HG02763 (cell line): ENCODE measurements at regions not wholly inside any gene's neighbourhood (a gene's known extent, or its start where the extent isn't known, plus 50 kb on each side); places are given as distances from the start of the nearest gene placed in this dataset.

Experiments used
- ATAC-seq: cut with Tn5 transposase; IDR thresholded peaks from one replicate; pipeline ENCODE4 v1.9.1; 2021; ENCODE audit warnings: mild to moderate bottlenecking, moderate library complexity; ENCODE audit not compliant: unreplicated experiment

- ATAC-seq: no peak
These were observed 356.5 kb upstream of the ATP2B1 start for GRCh38 chr12:90064852-90065801.

DNA sequence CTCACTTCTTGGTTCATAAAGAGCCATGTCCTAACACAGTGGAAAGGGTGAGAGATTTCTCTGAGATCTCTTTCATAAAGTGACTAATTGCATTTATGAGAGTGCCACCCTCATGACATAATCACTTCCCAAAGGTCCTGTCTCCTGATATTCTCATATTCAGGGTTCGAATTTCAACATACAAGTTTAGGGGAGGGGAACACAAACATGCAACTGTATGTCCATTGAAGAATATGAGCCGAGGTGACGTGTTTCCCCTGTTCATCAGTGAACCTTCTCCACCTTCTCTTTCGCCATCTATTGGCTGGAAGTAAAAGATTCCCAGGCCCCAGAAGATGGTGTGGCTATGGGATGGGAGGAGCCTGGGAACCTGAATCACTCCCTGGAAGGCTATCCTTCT lies 354.2 kb upstream of the ATP2B1 start:
- no peak for ATAC-seq

DNA sequence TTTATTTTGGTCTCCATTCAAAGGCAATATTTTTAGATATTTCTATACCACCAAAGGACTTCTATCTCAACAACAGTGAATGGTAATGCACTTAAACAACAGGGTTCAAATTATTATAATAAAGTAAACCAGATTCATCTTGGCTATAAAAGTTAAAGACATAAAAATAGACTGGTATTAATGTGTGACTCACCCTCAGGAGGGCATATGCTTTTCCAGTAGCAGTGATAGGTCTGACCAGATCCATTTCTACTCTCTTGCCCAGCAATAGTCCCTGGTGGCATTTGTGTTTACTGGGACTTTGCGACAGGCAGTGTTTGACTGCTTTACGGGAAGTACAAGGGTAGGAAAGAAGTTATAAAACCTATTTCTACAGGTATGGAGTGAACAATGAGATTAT lies 353.2 kb upstream of the ATP2B1 start:
- ATAC-seq: no peak

GRCh38 chr12:90060031-90060430 lies 351.4 kb upstream of the ATP2B1 start:
- ATAC-seq: no peak

DNA sequence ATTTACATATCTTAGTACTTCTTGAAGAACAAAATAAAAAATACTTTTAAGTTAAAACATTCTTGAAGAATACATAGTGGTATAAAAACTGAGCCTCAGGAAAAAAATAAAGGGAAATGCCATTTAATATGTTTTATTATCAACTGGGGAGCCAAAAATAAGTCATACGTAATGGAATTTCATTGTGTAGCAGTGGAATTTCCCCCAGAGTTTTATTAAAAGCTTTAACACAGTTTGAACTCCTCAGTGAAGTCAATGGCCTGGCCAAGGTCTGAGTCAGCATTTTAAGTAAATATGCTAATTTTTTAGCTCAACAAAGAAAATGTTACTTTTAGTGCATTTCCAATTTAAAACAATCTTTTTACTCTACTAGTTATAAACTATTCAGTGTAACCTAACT lies 350.1 kb upstream of the ATP2B1 start:
- no peak for ATAC-seq

GRCh38 chr12:90055071-90055470 lies 346.4 kb upstream of the ATP2B1 start:
- ATAC-seq: no peak

GRCh38 chr12:90048918-90049317 lies 340.3 kb upstream of the ATP2B1 start:
- no peak for ATAC-seq

GRCh38 chr12:90045559-90045958 lies 336.9 kb upstream of the ATP2B1 start:
- no peak for ATAC-seq

DNA sequence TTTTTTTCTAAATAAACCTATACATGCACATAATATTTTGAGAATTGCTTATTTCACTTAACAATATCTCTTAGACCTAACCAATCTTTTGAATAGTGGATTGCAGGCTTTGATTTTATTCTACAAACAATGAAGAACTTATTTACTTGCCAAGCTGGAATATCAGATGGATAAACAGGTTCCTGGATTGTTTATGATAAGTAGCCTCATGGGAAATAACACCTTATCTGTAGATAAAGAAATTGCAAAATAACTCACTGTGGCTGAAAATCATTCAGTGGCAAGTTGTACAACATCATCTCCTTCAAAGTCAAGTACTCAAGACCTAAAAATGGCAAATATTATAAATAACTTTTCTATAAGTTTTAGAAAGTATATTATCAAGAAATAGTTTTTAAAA lies 335.4 kb upstream of the ATP2B1 start:
- ATAC-seq: no peak

- ATAC-seq: no peak
These were observed 334.4 kb upstream of the ATP2B1 start for GRCh38 chr12:90042920-90043641.

- ATAC-seq: no peak
These were observed 329.7 kb upstream of the ATP2B1 start for GRCh38 chr12:90038289-90038688.

DNA sequence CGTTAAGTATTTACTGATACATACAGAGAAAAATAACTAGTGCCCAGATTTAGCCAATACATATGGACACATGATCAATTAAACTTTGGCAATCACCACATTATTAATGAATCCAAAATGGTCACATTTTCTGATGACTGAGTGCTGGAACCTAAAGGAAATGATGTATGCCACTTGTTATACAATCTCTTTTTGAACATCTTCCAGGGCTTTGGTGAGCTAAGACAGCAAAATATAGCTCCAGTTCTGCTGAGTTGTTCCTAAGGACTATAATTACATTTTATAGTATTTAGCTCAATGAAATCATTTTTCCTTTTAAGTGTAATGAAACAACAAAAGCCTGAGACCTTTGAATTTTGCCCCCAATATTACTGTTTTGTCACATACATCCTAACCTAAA lies 329.1 kb upstream of the ATP2B1 start:
- no peak for ATAC-seq

DNA sequence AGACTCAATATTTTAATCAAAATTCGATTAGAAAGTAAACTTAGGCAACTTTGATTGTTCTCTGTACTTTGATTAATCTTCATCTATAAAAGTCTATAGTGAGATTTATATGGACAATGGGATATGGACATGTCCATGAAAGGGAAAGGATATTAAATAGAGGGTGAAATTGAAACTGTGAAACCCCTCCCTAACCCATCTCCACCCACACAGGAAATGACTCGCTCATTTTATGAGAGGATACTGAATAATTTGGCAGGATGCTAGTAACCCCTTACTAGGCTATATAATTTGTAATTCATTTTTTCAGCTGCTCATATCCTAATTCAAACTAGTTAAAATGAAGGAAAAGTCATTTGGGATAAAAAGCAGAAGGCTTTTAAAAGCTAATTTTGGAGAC lies 328.0 kb upstream of the ATP2B1 start:
- no peak for ATAC-seq

DNA sequence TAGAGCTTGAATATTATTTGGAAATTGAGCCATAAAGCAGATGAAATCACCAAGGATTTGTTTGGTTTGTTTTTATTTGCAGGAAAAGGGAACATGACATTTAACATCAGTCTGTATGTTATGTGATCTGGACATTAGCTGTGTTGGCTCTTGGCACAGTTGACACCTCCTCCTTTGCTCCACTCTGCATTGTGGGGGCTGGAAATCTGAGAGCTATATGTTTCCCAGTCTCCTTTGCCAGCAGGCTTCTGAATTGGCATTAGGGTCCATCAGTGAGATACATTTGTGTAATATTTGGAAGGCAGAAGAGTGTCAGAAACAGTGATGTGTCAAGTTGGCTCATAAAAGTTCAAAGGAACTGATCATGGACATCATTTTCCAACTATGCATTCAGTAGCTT lies 322.1 kb upstream of the ATP2B1 start:
- ATAC-seq: no peak

DNA sequence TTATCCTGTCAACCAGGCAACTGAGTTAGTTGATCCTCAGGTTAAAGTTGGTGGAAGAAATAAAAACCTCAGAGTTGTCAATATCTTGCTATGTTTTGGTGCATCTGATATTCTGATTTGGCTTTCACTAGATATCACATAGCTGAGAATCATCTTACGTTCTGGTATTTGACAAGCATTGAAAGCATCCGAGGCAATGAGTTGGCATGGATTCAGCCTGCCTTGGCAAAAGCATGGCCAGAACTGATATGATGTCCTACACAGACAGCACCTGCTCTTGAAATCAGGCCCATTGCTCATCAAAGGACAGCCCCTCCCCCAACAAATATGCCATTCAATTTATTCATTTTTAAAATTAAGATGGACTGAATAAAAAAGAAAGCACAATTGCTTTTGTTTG lies 320.7 kb upstream of the ATP2B1 start:
- no peak for ATAC-seq

- no peak for ATAC-seq
These were observed 320.0 kb upstream of the ATP2B1 start for GRCh38 chr12:90028635-90029051.

GRCh38 chr12:90027889-90028634 lies 319.4 kb upstream of the ATP2B1 start:
- no peak for ATAC-seq

DNA sequence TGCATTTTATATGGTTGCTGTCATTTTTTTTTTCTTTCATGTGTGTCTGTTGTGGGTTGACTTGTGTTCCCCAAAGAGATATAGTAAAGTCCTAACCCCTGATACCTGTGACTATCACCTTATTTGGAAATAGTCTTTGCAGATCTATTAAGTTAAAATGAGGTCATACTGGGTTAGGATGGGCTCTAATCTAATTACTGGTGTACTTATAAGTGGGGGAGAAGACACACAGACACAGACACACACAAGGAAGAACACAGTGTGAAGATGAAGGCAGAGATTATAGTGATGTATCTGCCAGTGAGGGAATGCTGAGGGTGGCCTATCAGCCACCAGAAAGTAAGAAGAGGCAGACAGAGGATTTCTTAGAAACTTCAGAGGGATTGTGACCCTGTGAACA lies 318.4 kb upstream of the ATP2B1 start:
- ATAC-seq: no peak

- no peak for ATAC-seq
These were observed 317.9 kb upstream of the ATP2B1 start for GRCh38 chr12:90026516-90026915.

GRCh38 chr12:90024262-90024661 lies 315.6 kb upstream of the ATP2B1 start:
- no peak for ATAC-seq

- ATAC-seq: no peak
These were observed 314.7 kb upstream of the ATP2B1 start for GRCh38 chr12:90023207-90023900.
